Body of pancreas (tissue), 4 donors: ENCODE measurements at regions not wholly inside any gene's neighbourhood (a gene's known extent, or its start where the extent isn't known, plus 50 kb on each side); places are given as distances from the start of the nearest gene placed in this dataset.

Experiments
- POLR2A ChIP-seq, 3 donors: fragments of 450-650 bp; IDR thresholded peaks; one replicate each; pipeline ENCODE4 v1.6.1; 2016; ENCODE audit warnings: antibody characterized with exemption in 3 of 3, mild to moderate bottlenecking in 2 of 3
- TF ChIP-seq, protein P1 (sequence below), 7 experiments: fragments of 450-650 bp in 4 of 7; fragments of 200-600 bp in 3 of 7; sonication (generic) in 3 of 7; IDR thresholded peaks; one replicate each; pipeline ENCODE4 v1.5.1; 2016 to 2019; ENCODE audit warnings: antibody characterized with exemption in 7 of 7

DNA sequence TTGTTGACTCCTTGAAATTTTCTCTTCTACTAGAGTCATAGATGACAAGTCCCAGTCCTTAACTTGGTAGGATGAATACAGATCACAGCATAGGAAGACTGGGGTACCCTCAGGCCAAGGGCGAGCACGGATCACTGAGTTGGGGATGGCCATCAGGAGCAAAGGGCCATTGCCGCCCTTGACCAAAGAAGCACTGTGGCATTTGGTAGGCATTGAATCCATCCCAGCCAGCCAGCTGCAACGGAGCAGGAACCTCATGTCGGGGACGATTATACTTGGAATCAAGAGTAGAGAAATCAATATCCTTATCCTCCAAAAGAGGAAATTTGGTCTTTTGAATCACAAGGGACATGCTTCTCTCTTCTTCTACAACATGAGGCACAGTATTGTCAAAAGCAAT lies 50.1 kb upstream of the ZNF573 start:
- TF ChIP-seq, protein P1, sequence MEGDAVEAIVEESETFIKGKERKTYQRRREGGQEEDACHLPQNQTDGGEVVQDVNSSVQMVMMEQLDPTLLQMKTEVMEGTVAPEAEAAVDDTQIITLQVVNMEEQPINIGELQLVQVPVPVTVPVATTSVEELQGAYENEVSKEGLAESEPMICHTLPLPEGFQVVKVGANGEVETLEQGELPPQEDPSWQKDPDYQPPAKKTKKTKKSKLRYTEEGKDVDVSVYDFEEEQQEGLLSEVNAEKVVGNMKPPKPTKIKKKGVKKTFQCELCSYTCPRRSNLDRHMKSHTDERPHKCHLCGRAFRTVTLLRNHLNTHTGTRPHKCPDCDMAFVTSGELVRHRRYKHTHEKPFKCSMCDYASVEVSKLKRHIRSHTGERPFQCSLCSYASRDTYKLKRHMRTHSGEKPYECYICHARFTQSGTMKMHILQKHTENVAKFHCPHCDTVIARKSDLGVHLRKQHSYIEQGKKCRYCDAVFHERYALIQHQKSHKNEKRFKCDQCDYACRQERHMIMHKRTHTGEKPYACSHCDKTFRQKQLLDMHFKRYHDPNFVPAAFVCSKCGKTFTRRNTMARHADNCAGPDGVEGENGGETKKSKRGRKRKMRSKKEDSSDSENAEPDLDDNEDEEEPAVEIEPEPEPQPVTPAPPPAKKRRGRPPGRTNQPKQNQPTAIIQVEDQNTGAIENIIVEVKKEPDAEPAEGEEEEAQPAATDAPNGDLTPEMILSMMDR (IDR thresholded peaks at IDR 0.05) = no peak
- TF ChIP-seq POLR2A (IDR thresholded peaks at IDR 0.05) = no peak
